ENCODE measurements at regions not wholly inside any gene's neighbourhood (a gene's known extent, or its start where the extent isn't known, plus 50 kb on each side); places are given as distances from the start of the nearest gene placed in this dataset.
"Not testable (repeated sequence)": the region's sequence is repeated elsewhere in the genome, so short reads cannot be mapped to it uniquely, and the experiment has no call there.

- H3K79me2 ChIP-seq (replicated peaks; ENCODE audit: insufficient read depth, low read length): no peaks in the 10 kb centered on the region
- no peak overlapping the region for H3K9ac ChIP-seq (ENCODE audit: low read length)
- H3K27me3 ChIP-seq (ENCODE audit: insufficient read depth, low read depth, low read length): no peaks in the 10 kb centered on the region
- no peaks in the 10 kb centered on the region for H3K9me2 ChIP-seq (ENCODE audit: insufficient read depth, low read length)
- no peaks in the 10 kb centered on the region for H3F3A ChIP-seq (ENCODE audit: insufficient read depth, low read length, poor library complexity, severe bottlenecking)
- H3K36me3 ChIP-seq (ENCODE audit: insufficient read depth, low read length): no peaks in the 10 kb centered on the region
- no peak for TF ChIP-seq SMC3 (conservative IDR thresholded peaks at IDR 0.05; ENCODE audit: poor library complexity)
- no peak for TF ChIP-seq EZH2 (IDR thresholded peaks at IDR 0.05; ENCODE audit: borderline replicate concordance, insufficient read depth, low read length, poor library complexity, severe bottlenecking)
- TF ChIP-seq REST (IDR thresholded peaks at IDR 0.05; ENCODE audit: borderline replicate concordance): no peak
- TF ChIP-seq EP300 (conservative IDR thresholded peaks at IDR 0.05; ENCODE audit: poor library complexity, severe bottlenecking): no peak
- no peak for TF ChIP-seq TAF1 (IDR thresholded peaks at IDR 0.05; ENCODE audit: low read depth)
- TF ChIP-seq CTCF (IDR thresholded peaks at IDR 0.05; ENCODE audit: poor library complexity, severe bottlenecking): no peak
- H3K9me3 ChIP-seq (ENCODE audit: low read length): no peaks in the 10 kb centered on the region
- no peak overlapping the region for H3K4me3 ChIP-seq (ENCODE audit: low read length)
- H3K4me2 ChIP-seq (ENCODE audit: low read length): no peak overlapping the region
- no peak overlapping the region for H3K27ac ChIP-seq (ENCODE audit: low read length)
- no peak overlapping the region for H2AFZ ChIP-seq (ENCODE audit: low read depth, low read length)
- no peaks in the 10 kb centered on the region for H4K20me1 ChIP-seq (ENCODE audit: insufficient read depth)
These were observed 1082.3 kb upstream of the GJE1 start for GRCh38 chr6:141050471-141050870.

GRCh38 chr6:141048451-141048850 is 1084.3 kb upstream of the GJE1 start:
- no peaks in the 10 kb centered on the region for H3K27me3 ChIP-seq (ENCODE audit: insufficient read depth, low read depth, low read length)
- H3K36me3 ChIP-seq (ENCODE audit: insufficient read depth, low read length): no peaks in the 10 kb centered on the region
- no peaks in the 10 kb centered on the region for H4K20me1 ChIP-seq (ENCODE audit: insufficient read depth)
- TF ChIP-seq SMC3 (conservative IDR thresholded peaks at IDR 0.05; ENCODE audit: poor library complexity) (no peak), CTCF (IDR thresholded peaks at IDR 0.05; ENCODE audit: poor library complexity, severe bottlenecking) (no peak), TAF1 (IDR thresholded peaks at IDR 0.05; ENCODE audit: low read depth) (no peak), POLR2AphosphoS5 (IDR thresholded peaks at IDR 0.05) (no peak), EZH2 (IDR thresholded peaks at IDR 0.05; ENCODE audit: borderline replicate concordance, insufficient read depth, low read length, poor library complexity, severe bottlenecking) (no peak), REST (IDR thresholded peaks at IDR 0.05; ENCODE audit: borderline replicate concordance) (no peak), EP300 (conservative IDR thresholded peaks at IDR 0.05; ENCODE audit: poor library complexity, severe bottlenecking) (no peak), MXI1 (conservative IDR thresholded peaks at IDR 0.05; ENCODE audit: poor library complexity, severe bottlenecking) (no peak), RAD21 (conservative IDR thresholded peaks at IDR 0.05) (no peak)
- H3K9me2 ChIP-seq (ENCODE audit: insufficient read depth, low read length): no peaks in the 10 kb centered on the region
- no peak overlapping the region for H2AFZ ChIP-seq (ENCODE audit: low read depth, low read length)
- no peak overlapping the region for H3K9ac ChIP-seq (ENCODE audit: low read length)
- H3F3A ChIP-seq (ENCODE audit: insufficient read depth, low read length, poor library complexity, severe bottlenecking): no peaks in the 10 kb centered on the region
- H3K9me3 ChIP-seq (ENCODE audit: low read length): no peaks in the 10 kb centered on the region
- no peak overlapping the region for H3K27ac ChIP-seq (ENCODE audit: low read length)
- no peak overlapping the region for H3K4me3 ChIP-seq (ENCODE audit: low read length)
- H3K4me2 ChIP-seq (ENCODE audit: low read length): no peak overlapping the region
- H3K79me2 ChIP-seq (replicated peaks; ENCODE audit: insufficient read depth, low read length): no peaks in the 10 kb centered on the region

- not testable (repeated sequence) for H3K9me3 ChIP-seq (ENCODE audit: low read length); H3K9me2 ChIP-seq (ENCODE audit: insufficient read depth, low read length); H3K4me3 ChIP-seq (ENCODE audit: low read length); H2AFZ ChIP-seq (ENCODE audit: low read depth, low read length); H4K20me1 ChIP-seq (ENCODE audit: insufficient read depth); H3K27ac ChIP-seq (ENCODE audit: low read length); H3K9ac ChIP-seq (ENCODE audit: low read length); H3K79me2 ChIP-seq (replicated peaks; ENCODE audit: insufficient read depth, low read length); H3K36me3 ChIP-seq (ENCODE audit: insufficient read depth, low read length); H3F3A ChIP-seq (ENCODE audit: insufficient read depth, low read length, poor library complexity, severe bottlenecking); H3K4me2 ChIP-seq (ENCODE audit: low read length); H3K27me3 ChIP-seq (ENCODE audit: insufficient read depth, low read depth, low read length)
These were observed 1086.2 kb upstream of the GJE1 start for GRCh38 chr6:141046496-141046895.

All from neural cell (in vitro differentiated cells).